H9 (cell line): ENCODE measurements at regions not wholly inside any gene's neighbourhood (a gene's known extent, or its start where the extent isn't known, plus 50 kb on each side); places are given as distances from the start of the nearest gene placed in this dataset.

Experiments used
- DNase-seq: peaks from one replicate; pipeline ENCODE4 v3.0.0-alpha.2; 2017
- H2AFZ ChIP-seq: one replicate; pipeline ENCODE4 v1.6.1; 2013; ENCODE audit warnings: mild to moderate bottlenecking, low read length, control low read depth, moderate library complexity
- H2AK5ac ChIP-seq: 2 replicates; pipeline ENCODE4 v1.6.1; 2013; ENCODE audit warnings: low read length, control low read depth, mixed read lengths; ENCODE audit not compliant: insufficient read length
- H2BK120ac ChIP-seq: one replicate; pipeline ENCODE4 v1.6.1; 2013; ENCODE audit warnings: low read depth, mild to moderate bottlenecking, low read length, control low read depth, inconsistent platforms; ENCODE audit not compliant: poor library complexity, severe bottlenecking
- H2BK12ac ChIP-seq: 2 replicates; pipeline ENCODE4 v1.6.1; 2013; ENCODE audit warnings: low read length, control low read depth, mixed read lengths, low read depth; ENCODE audit not compliant: insufficient read length
- H2BK15ac ChIP-seq: 2 replicates; pipeline ENCODE4 v1.6.1; 2013; ENCODE audit warnings: low read depth, low read length, control low read depth
- H2BK20ac ChIP-seq: one replicate; pipeline ENCODE4 v1.6.1; 2013; ENCODE audit warnings: low read depth, mild to moderate bottlenecking, low read length, control low read depth, inconsistent platforms; ENCODE audit not compliant: poor library complexity, severe bottlenecking
- H2BK5ac ChIP-seq: 2 replicates; pipeline ENCODE4 v1.6.1; 2013; ENCODE audit warnings: low read length, control low read depth, mixed read lengths; ENCODE audit not compliant: insufficient read length
- H3K14ac ChIP-seq: 2 replicates; pipeline ENCODE4 v1.6.1; 2013; ENCODE audit warnings: low read length, control low read depth; ENCODE audit not compliant: insufficient read depth
- H3K18ac ChIP-seq: 2 replicates; pipeline ENCODE4 v1.6.1; 2013; ENCODE audit warnings: low read depth, mild to moderate bottlenecking, mixed read lengths, low read length, control low read depth; ENCODE audit not compliant: insufficient read length
- H3K23ac ChIP-seq: 2 replicates; pipeline ENCODE4 v1.6.1; 2013; ENCODE audit warnings: low read length, control low read depth, mixed read lengths, low read depth; ENCODE audit not compliant: insufficient read length
- H3K23me2 ChIP-seq: 2 replicates; pipeline ENCODE4 v1.6.1; 2013; ENCODE audit warnings: low read depth, mild to moderate bottlenecking, mixed read lengths, low read length, control low read depth; ENCODE audit not compliant: insufficient read length, poor library complexity, severe bottlenecking
- H3K27ac ChIP-seq: 2 replicates; pipeline ENCODE4 v1.5.1; 2013; ENCODE audit warnings: low read length, control low read depth, mixed read lengths, low read depth; ENCODE audit not compliant: insufficient read length
- H3K27me3 ChIP-seq: 2 replicates; pipeline ENCODE4 v1.6.1; 2013; ENCODE audit warnings: low read length, control low read depth, inconsistent platforms; ENCODE audit not compliant: insufficient read depth
- H3K4ac ChIP-seq: 2 replicates; pipeline ENCODE4 v1.6.1; 2013; ENCODE audit warnings: low read depth, mild to moderate bottlenecking, control low read depth, inconsistent platforms, low read length, moderate library complexity
- H3K4me1 ChIP-seq: 2 replicates; pipeline ENCODE4 v1.6.1; 2013; ENCODE audit warnings: low read length, control low read depth, inconsistent platforms; ENCODE audit not compliant: insufficient read depth
- H3K4me2 ChIP-seq: 2 replicates; pipeline ENCODE4 v1.6.1; 2013; ENCODE audit warnings: low read length, control low read depth, mixed read lengths; ENCODE audit not compliant: insufficient read length, insufficient read depth
- H3K56ac ChIP-seq: 2 replicates; pipeline ENCODE4 v1.6.1; 2013; ENCODE audit warnings: low read depth, mild to moderate bottlenecking, mixed read lengths, low read length, control low read depth; ENCODE audit not compliant: insufficient read length
- H3K79me1 ChIP-seq: 2 replicates; pipeline ENCODE4 v1.6.1; 2013; ENCODE audit warnings: low read depth, mild to moderate bottlenecking, moderate library complexity, low read length, control low read depth, inconsistent platforms; ENCODE audit not compliant: insufficient read depth, poor library complexity, severe bottlenecking
- H3K79me2 ChIP-seq: 2 replicates; pipeline ENCODE4 v1.6.1; 2013; ENCODE audit warnings: low read length, control low read depth, inconsistent platforms; ENCODE audit not compliant: insufficient read depth
- H3K9ac ChIP-seq: 2 replicates; pipeline ENCODE4 v1.6.1; 2013; ENCODE audit warnings: low read length, control low read depth, mixed read lengths; ENCODE audit not compliant: insufficient read length; ENCODE audit errors: extremely low read depth
- H3K9me3 ChIP-seq: one replicate; pipeline ENCODE4 v1.6.1; 2013; ENCODE audit warnings: low read depth, low read length, inconsistent platforms; ENCODE audit not compliant: control insufficient read depth
- H3T11ph ChIP-seq: one replicate; pipeline ENCODE4 v1.6.1; 2013; ENCODE audit warnings: mild to moderate bottlenecking, low read length, control low read depth, inconsistent platforms
- H4K20me1 ChIP-seq: one replicate; pipeline ENCODE4 v1.6.1; 2013; ENCODE audit not compliant: control insufficient read depth, insufficient read length, insufficient read depth
- H4K5ac ChIP-seq: 2 replicates; pipeline ENCODE4 v1.6.1; 2013; ENCODE audit warnings: low read depth, mild to moderate bottlenecking, mixed read lengths, low read length, control low read depth; ENCODE audit not compliant: insufficient read length
- H4K8ac ChIP-seq: replicated peaks from 2 replicates; pipeline ENCODE4 v1.6.1; 2013; ENCODE audit warnings: low read length, control low read depth, mixed read lengths, low read depth; ENCODE audit not compliant: insufficient read length
- H4K91ac ChIP-seq: 2 replicates; pipeline ENCODE4 v1.6.1; 2013; ENCODE audit warnings: low read depth, mild to moderate bottlenecking, moderate library complexity, mixed read lengths, low read length, control low read depth; ENCODE audit not compliant: insufficient read length
- H3K27ac Mint-ChIP-seq, 3 experiments: 2 replicates in 2 of 3; 3 replicates in 1 of 3; pipeline ENCODE4 v1.8.0; 2020 to 2021; ENCODE audit warnings: mixed read lengths in 3 of 3, mild to moderate bottlenecking in 1 of 3, moderate library complexity in 1 of 3
- H3K27me3 Mint-ChIP-seq: 2 replicates; pipeline ENCODE4 v1.8.0; 2021; ENCODE audit warnings: low read depth, mild to moderate bottlenecking, moderate library complexity, mixed read lengths
- H3K36me3 Mint-ChIP-seq, 3 experiments: 2 replicates in 2 of 3; 3 replicates in 1 of 3; pipeline ENCODE4 v1.8.0; 2020 to 2021; ENCODE audit warnings: low read depth in 3 of 3, mixed read lengths in 3 of 3; ENCODE audit not compliant: insufficient read depth in 1 of 3
- H3K4me1 Mint-ChIP-seq, 2 experiments: 2 replicates each; pipeline ENCODE4 v1.8.0; 2020; ENCODE audit warnings: mixed read lengths in 2 of 2
- H3K4me3 Mint-ChIP-seq, 2 experiments: 2 replicates in 1 of 2; 3 replicates in 1 of 2; pipeline ENCODE4 v1.8.0; 2020 to 2021; ENCODE audit warnings: mild to moderate bottlenecking in 2 of 2, mixed read lengths in 2 of 2, moderate library complexity in 1 of 2
- H3K9me3 Mint-ChIP-seq, 2 experiments: 2 replicates in 1 of 2; 3 replicates in 1 of 2; pipeline ENCODE4 v1.8.0; 2020; ENCODE audit warnings: mild to moderate bottlenecking in 2 of 2, mixed read lengths in 2 of 2, moderate library complexity in 1 of 2
- TF ChIP-seq, protein P1 (sequence below): fragments of 200-600 bp; sonication (generic); conservative IDR thresholded peaks from 3 replicates; pipeline ENCODE4 v1.8.0; 2021; ENCODE audit warnings: antibody characterized with exemption, mild to moderate bottlenecking

DNA sequence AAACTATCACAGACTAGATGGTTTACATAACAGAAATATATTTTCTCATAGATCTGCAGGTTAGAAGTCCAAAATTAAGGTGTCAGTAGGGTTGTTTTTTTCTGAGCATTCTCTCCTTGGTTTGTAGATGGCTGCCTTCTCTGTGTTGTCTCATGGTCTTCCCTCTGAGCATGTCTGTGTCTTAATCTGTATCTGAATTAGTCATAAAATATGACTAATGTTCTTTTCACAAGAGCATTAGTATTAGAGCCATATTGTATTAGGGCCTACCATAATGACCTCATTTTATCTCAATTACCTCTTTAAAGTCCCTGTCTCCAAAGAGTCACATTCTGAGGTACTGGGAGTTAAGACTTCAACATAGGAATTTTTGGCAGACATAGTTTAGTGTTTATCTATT is 77.2 kb upstream of the OBI1 start:
- H3K9ac ChIP-seq = no peak overlapping the region
- H2AK5ac ChIP-seq = no peak overlapping the region
- H3K4me2 ChIP-seq = no peak overlapping the region
- no peak overlapping the region for H2AFZ ChIP-seq
- no peak overlapping the region for H2BK5ac ChIP-seq
- H4K20me1 ChIP-seq = no peaks in the 10 kb centered on the region
- no peaks in the 10 kb centered on the region for H3K9me3 ChIP-seq
- H3K18ac ChIP-seq = no peak overlapping the region
- H3K27ac ChIP-seq = no peak overlapping the region
- TF ChIP-seq, protein P1, sequence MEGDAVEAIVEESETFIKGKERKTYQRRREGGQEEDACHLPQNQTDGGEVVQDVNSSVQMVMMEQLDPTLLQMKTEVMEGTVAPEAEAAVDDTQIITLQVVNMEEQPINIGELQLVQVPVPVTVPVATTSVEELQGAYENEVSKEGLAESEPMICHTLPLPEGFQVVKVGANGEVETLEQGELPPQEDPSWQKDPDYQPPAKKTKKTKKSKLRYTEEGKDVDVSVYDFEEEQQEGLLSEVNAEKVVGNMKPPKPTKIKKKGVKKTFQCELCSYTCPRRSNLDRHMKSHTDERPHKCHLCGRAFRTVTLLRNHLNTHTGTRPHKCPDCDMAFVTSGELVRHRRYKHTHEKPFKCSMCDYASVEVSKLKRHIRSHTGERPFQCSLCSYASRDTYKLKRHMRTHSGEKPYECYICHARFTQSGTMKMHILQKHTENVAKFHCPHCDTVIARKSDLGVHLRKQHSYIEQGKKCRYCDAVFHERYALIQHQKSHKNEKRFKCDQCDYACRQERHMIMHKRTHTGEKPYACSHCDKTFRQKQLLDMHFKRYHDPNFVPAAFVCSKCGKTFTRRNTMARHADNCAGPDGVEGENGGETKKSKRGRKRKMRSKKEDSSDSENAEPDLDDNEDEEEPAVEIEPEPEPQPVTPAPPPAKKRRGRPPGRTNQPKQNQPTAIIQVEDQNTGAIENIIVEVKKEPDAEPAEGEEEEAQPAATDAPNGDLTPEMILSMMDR = no peak
- H4K5ac ChIP-seq = no peak overlapping the region
- no peak for DNase-seq
- H3T11ph ChIP-seq = no peak overlapping the region
- Mint-ChIP-seq H3K27me3 (peaks cover 1% of the 10 kb centered on the region; the same call in 1 of the 2 replicates), H3K4me3 (no peak overlapping the region), H3K27ac (no peak overlapping the region), H3K9me3 (no peaks in the 10 kb centered on the region), H3K36me3 (peaks cover 0 to 2% (median 0%) of the 10 kb centered on the region in 3 experiments; a peak in 1 of 7 replicates), H3K4me1 (peaks cover 15 to 17% of the 10 kb centered on the region in 2 experiments)
- H3K79me2 ChIP-seq = no peaks in the 10 kb centered on the region
- H3K4me1 ChIP-seq = peaks cover 2% of the 10 kb centered on the region; the same call in 1 of the 2 replicates
- no peaks in the 10 kb centered on the region for H3K27me3 ChIP-seq
- H3K23me2 ChIP-seq = no peaks in the 10 kb centered on the region
- H3K14ac ChIP-seq = no peak overlapping the region
- H4K8ac ChIP-seq = no peak overlapping the region
- no peak overlapping the region for H3K4ac ChIP-seq
- no peaks in the 10 kb centered on the region for H3K79me1 ChIP-seq
- H2BK12ac ChIP-seq = no peak overlapping the region
- H2BK20ac ChIP-seq = no peak overlapping the region
- H2BK120ac ChIP-seq = no peak overlapping the region
- H2BK15ac ChIP-seq = no peak overlapping the region
- H3K56ac ChIP-seq = no peak overlapping the region
- H4K91ac ChIP-seq = no peak overlapping the region
- H3K23ac ChIP-seq = no peak overlapping the region
